GM20000 (cell line): ENCODE measurements at regions not wholly inside any gene's neighbourhood (a gene's known extent, or its start where the extent isn't known, plus 50 kb on each side); places are given as distances from the start of the nearest gene placed in this dataset.

ENCODE experiments used
- DNase-seq: peaks from one replicate; pipeline ENCODE4 v3.0.0; 2012; ENCODE audit warnings: low spot score
- CTCF ChIP-seq: IDR thresholded peaks from 2 replicates; pipeline ENCODE4 v1.5.1; 2012; ENCODE audit warnings: mild to moderate bottlenecking, control low read depth; ENCODE audit errors: extremely low read depth, missing control alignments

GRCh38 chr15:68482246-68482645 is 50.3 kb upstream of the ITGA11 start:
- TF ChIP-seq CTCF = no peak
- no peak for DNase-seq

- no peak for TF ChIP-seq CTCF
These were observed 51.2 kb upstream of the ITGA11 start for GRCh38 chr15:68483165-68483564.

DNA sequence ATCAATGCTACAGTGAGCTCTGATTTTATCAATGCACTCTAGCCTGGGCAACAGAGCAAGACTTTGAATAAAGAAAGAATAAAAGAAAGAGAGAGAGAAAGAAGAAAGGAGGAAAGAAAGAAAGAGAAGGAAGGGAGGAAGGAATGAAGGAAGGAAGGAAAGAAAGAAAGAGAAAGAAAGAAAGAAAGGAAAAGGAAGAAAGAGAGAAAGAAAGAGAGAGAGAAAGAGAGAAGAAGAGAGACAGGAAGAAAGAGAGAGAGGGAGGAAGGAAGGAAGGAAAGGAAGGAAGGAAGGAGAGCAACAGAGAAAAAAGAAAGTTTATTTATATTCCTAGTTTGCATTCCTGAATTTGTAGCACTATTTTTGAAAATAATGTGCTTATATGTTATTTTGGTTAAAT is 52.3 kb upstream of the ITGA11 start:
- no peak for DNase-seq
- TF ChIP-seq CTCF = no peak

More at GRCh38 chr15:68483165-68483564, 51.2 kb upstream of the ITGA11 start:
- DNase-seq = no peak

DNA sequence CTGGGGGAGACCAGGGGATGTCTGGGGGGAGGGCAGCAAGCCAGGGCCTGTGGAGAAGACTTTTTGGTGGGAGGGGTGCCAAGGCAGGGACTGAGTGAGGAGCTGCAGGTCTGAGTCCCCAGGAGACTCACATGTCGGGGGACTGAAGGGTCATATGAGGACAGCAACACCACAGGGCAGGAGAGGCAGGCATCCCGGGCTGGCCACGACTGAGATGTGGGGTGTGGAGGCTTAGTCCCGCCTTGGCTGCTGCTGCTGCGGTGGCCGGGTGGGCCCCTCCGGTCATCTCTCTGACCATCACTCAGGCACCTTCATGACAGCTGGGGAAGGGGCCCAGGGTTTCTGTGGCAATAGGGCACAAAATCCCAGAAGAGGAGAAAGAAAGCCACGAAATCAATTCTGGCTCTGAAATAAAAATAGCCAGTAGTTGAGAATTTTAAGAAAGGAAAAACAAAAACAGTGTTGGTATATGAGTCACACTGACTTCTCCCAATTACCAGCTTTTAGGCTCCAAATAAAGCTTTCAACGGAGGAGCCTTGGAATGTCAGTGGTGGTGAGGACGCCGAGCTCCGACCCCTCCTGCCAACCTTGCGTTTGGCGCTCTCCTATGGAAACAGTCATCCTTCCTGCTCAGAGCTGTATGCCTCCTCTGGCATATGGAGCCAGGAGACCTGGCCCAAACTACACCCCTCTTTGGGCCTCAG is 52.9 kb upstream of the ITGA11 start:
- TF ChIP-seq CTCF = no peak
- DNase-seq = no peak

- DNase-seq = no peak
- no peak for TF ChIP-seq CTCF
These were observed 53.9 kb upstream of the ITGA11 start for GRCh38 chr15:68485721-68486360.

GRCh38 chr15:68487087-68487843 is 55.3 kb upstream of the ITGA11 start:
- no peak for TF ChIP-seq CTCF
- no peak for DNase-seq

DNA sequence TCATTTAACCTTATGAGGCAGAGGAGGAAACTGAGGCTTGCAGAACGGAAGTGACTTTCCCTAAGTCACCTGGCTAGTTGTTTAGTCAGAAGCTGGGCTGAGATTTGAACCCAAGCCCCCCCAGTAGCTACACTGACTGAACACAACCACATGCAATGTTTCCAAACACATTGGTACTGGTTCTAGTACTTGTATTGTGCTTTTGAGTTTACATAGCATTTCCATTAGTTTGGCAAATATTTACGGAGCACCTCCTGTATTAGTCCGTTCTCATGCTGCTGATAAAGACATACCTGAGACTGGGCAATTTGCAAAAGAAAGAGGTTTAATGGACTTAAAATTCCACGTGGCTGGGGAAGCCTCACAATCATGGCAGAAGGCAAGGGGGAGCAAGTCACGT is 56.3 kb upstream of the ITGA11 start:
- no peak for TF ChIP-seq CTCF
- DNase-seq = no peak
